HCT116 (cell line): ENCODE measurements at regions not wholly inside any gene's neighbourhood (a gene's known extent, or its start where the extent isn't known, plus 50 kb on each side); places are given as distances from the start of the nearest gene placed in this dataset.

Experiments used
- ATAC-seq: fragments of 200-7000 bp; cut with Tn5 transposase; 2 replicates; pipeline ENCODE4 v1.9.1; 2020; ENCODE audit warnings: mild to moderate bottlenecking, moderate library complexity
- BruUV-seq: library from RNA; stranded (reverse); fragments of 400-500 nt; replicated peaks from 2 replicates; lab custom pipeline; 2021; lab: Mats Ljungman, UMichigan
- CTCF ChIA-PET: fragments of 300-600 bp; sonication (Branson Sonifier 250); formaldehyde crosslinking; loops from one replicate; lab custom pipeline; 2021; ENCODE audit warnings: antibody characterized with exemption; lab: Charles Lee
- POLR2A ChIA-PET: fragments of 300-600, 350-600 bp; sonication (Branson Sonifier 250); formaldehyde crosslinking; loops from one replicate; lab custom pipeline; 2021; ENCODE audit warnings: antibody characterized with exemption; lab: Charles Lee
- RAD21 ChIA-PET, 2 experiments: fragments of 300-600 bp; sonication (Branson Sonifier 250); formaldehyde crosslinking; loops; one replicate each; lab custom pipeline; 2023; ENCODE audit warnings: low total read pairs in 2 of 2; ENCODE audit not compliant: uncharacterized antibody in 2 of 2, unreplicated experiment in 2 of 2, low non-redundant PET in 1 of 2; lab: Charles Lee
- DNase-seq: peaks from one replicate; pipeline ENCODE4 v3.0.0-alpha.2; 2010; ENCODE audit warnings: low read depth, low spot score
- H2AFZ ChIP-seq: fragments of 200-600 bp; shearing (Covaris generic), sonication (generic); 2 replicates; pipeline ENCODE4 v1.6.1; 2017; ENCODE audit warnings: low read depth, mixed run types, mixed read lengths, antibody characterized with exemption, low read length; ENCODE audit not compliant: poor library complexity, severe bottlenecking
- H3K27ac ChIP-seq: 2 replicates; pipeline ENCODE4 v1.5.1; 2012; ENCODE audit warnings: low read depth, low read length
- H3K27me3 ChIP-seq: fragments of 200-600 bp; sonication (generic); 2 replicates; pipeline ENCODE4 v1.6.1; 2016; ENCODE audit warnings: mixed run types, low read length, mixed read lengths; ENCODE audit not compliant: insufficient read depth
- H3K36me3 ChIP-seq, 2 experiments: fragments of 200-500 bp in 1 of 2; fragments of 200-600 bp in 1 of 2; sonication (Bioruptor generic) in 1 of 2; sonication (generic) in 1 of 2; 2 replicates each; pipeline versions ENCODE4 v1.5.1 to v1.6.1; 2014 to 2016; ENCODE audit warnings: low read length in 2 of 2, inconsistent platforms in 1 of 2, mixed read lengths in 1 of 2, mixed run types in 1 of 2; ENCODE audit not compliant: insufficient read depth in 2 of 2, control insufficient read depth in 1 of 2
- H3K4me1 ChIP-seq, 2 experiments: fragments of 200-600 bp in 1 of 2; sonication (generic) in 1 of 2; 2 replicates each; pipeline versions ENCODE4 v1.5.1 to v1.6.1; 2012 to 2017; ENCODE audit warnings: low read length in 2 of 2, inconsistent platforms in 1 of 2, mild to moderate bottlenecking in 1 of 2, mixed read lengths in 1 of 2, mixed run types in 1 of 2, moderate library complexity in 1 of 2; ENCODE audit not compliant: insufficient read depth in 2 of 2, control insufficient read depth in 1 of 2
- H3K4me2 ChIP-seq: fragments of 200-600 bp; sonication (generic); 2 replicates; pipeline ENCODE4 v1.6.1; 2017; ENCODE audit warnings: mixed run types, low read length, mixed read lengths
- H3K4me3 ChIP-seq, 2 experiments: fragments of 200-600 bp in 1 of 2; sonication (generic) in 1 of 2; replicated peaks in 1 of 2; 2 replicates each; pipeline ENCODE4 v1.5.1; 2011 to 2016; ENCODE audit warnings: low read length in 2 of 2, control low read depth in 1 of 2, low read depth in 1 of 2, mild to moderate bottlenecking in 1 of 2, mixed read lengths in 1 of 2, mixed run types in 1 of 2
- H3K79me2 ChIP-seq: fragments of 200-600 bp; sonication (generic); 2 replicates; pipeline ENCODE4 v1.6.1; 2017; ENCODE audit warnings: mild to moderate bottlenecking, mixed run types, low read length, moderate library complexity, mixed read lengths; ENCODE audit not compliant: insufficient read depth
- H3K9ac ChIP-seq: fragments of 200-600 bp; sonication (generic); 2 replicates; pipeline ENCODE4 v1.6.1; 2016; ENCODE audit warnings: low read length, mixed read lengths
- H3K9me2 ChIP-seq: fragments of 200-600 bp; sonication (generic), shearing (Covaris generic); 2 replicates; pipeline ENCODE4 v1.6.1; 2017; ENCODE audit warnings: mixed run types, mild to moderate bottlenecking, moderate library complexity; ENCODE audit not compliant: insufficient read depth
- H3K9me3 ChIP-seq, 2 experiments: fragments of 200-500 bp in 1 of 2; fragments of 200-600 bp in 1 of 2; sonication (Bioruptor generic) in 1 of 2; sonication (generic) in 1 of 2; 2 replicates each; pipeline ENCODE4 v1.6.1; 2014 to 2017; ENCODE audit warnings: low read length in 2 of 2, mixed read lengths in 2 of 2, inconsistent platforms in 1 of 2, low read depth in 1 of 2, mild to moderate bottlenecking in 1 of 2, mixed run types in 1 of 2, moderate library complexity in 1 of 2; ENCODE audit not compliant: control insufficient read depth in 1 of 2, insufficient read depth in 1 of 2
- H4K20me1 ChIP-seq: fragments of 200-600 bp; sonication (generic), shearing (Covaris generic); 2 replicates; pipeline ENCODE4 v1.6.1; 2017; ENCODE audit warnings: mixed run types, mild to moderate bottlenecking, moderate library complexity; ENCODE audit not compliant: insufficient read depth
- CBX3 ChIP-seq: IDR thresholded peaks from 2 replicates; pipeline ENCODE4 v1.6.1; 2012; ENCODE audit warnings: low read depth
- CEBPB ChIP-seq: IDR thresholded peaks from 2 replicates; pipeline ENCODE4 v1.6.1; 2012; ENCODE audit warnings: low read depth
- ELF1 ChIP-seq: IDR thresholded peaks from 2 replicates; pipeline ENCODE4 v1.6.1; 2012; ENCODE audit warnings: low read depth, borderline replicate concordance
- EZH2phosphoT487 ChIP-seq: fragments of 200-600 bp; IDR thresholded peaks from 2 replicates; pipeline ENCODE4 v1.6.1; 2018; ENCODE audit warnings: antibody characterized with exemption, borderline replicate concordance
- FOSL1 ChIP-seq: IDR thresholded peaks from 2 replicates; pipeline ENCODE4 v1.6.1; 2012; ENCODE audit warnings: low read depth
- JUND ChIP-seq: IDR thresholded peaks from 2 replicates; pipeline ENCODE4 v1.6.1; 2012
- MAX ChIP-seq: IDR thresholded peaks from 2 replicates; pipeline ENCODE4 v1.6.1; 2012
- POLR2AphosphoS5 ChIP-seq: IDR thresholded peaks from 2 replicates; pipeline ENCODE4 v1.6.1; 2011; ENCODE audit warnings: mild to moderate bottlenecking, low read depth, low read length, moderate library complexity
- RAD21 ChIP-seq: IDR thresholded peaks from 2 replicates; pipeline ENCODE4 v1.6.1; 2012; ENCODE audit warnings: low read depth, mild to moderate bottlenecking
- SRF ChIP-seq: IDR thresholded peaks from 2 replicates; pipeline ENCODE4 v1.6.1; 2012; ENCODE audit warnings: low read depth
- YY1 ChIP-seq: IDR thresholded peaks from 2 replicates; pipeline ENCODE4 v1.6.1; 2011; ENCODE audit warnings: low read length, low read depth, moderate library complexity, mild to moderate bottlenecking; ENCODE audit not compliant: insufficient replicate concordance; ENCODE audit errors: extremely low read depth
- ZFX ChIP-seq: fragments of 450-650 bp; IDR thresholded peaks from 2 replicates; pipeline ENCODE4 v1.6.1; 2017
- ZNF274 ChIP-seq: fragments of 200-500 bp; sonication (Bioruptor generic); IDR thresholded peaks from 2 replicates; pipeline ENCODE4 v1.6.1; 2014; ENCODE audit warnings: mild to moderate bottlenecking, low read depth, low read length, inconsistent platforms
- intact Hi-C: fragments of 100-400 bp; cut with micrococcal nuclease; formaldehyde crosslinking; loops from 2 replicates; pipeline ENCODE4 v1.10.0; 2022
- TF ChIP-seq, protein P1 (sequence below): IDR thresholded peaks from 2 replicates; pipeline ENCODE4 v1.6.1; 2012
- TF ChIP-seq, protein P2 (sequence below), 3 experiments: fragments of 200-600 bp in 1 of 3; sonication (generic) in 1 of 3; IDR thresholded peaks in 2 of 3; conservative IDR thresholded peaks in 1 of 3; 2 replicates each; pipeline ENCODE4 v1.5.1; 2012 to 2017; ENCODE audit warnings: low read depth in 2 of 3, low read length in 2 of 3, antibody characterized with exemption in 1 of 3, borderline replicate concordance in 1 of 3, control low read depth in 1 of 3, mild to moderate bottlenecking in 1 of 3, mixed read lengths in 1 of 3, mixed run types in 1 of 3, moderate library complexity in 1 of 3; ENCODE audit not compliant: insufficient read depth in 1 of 3

GRCh38 chr10:20620981-20621380, 276.1 kb downstream of the NEBL start:
- TF ChIP-seq ZNF274 (no peak), YY1 (no peak), JUND (no peak), SRF (no peak), EZH2phosphoT487 (no peak), POLR2AphosphoS5 (no peak), FOSL1 (no peak), ZFX (no peak), CEBPB (no peak), CBX3 (no peak), ELF1 (no peak), RAD21 (no peak), MAX (no peak)
- TF ChIP-seq, protein P1, sequence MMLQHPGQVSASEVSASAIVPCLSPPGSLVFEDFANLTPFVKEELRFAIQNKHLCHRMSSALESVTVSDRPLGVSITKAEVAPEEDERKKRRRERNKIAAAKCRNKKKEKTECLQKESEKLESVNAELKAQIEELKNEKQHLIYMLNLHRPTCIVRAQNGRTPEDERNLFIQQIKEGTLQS, result no peak
- TF ChIP-seq, protein P2, sequence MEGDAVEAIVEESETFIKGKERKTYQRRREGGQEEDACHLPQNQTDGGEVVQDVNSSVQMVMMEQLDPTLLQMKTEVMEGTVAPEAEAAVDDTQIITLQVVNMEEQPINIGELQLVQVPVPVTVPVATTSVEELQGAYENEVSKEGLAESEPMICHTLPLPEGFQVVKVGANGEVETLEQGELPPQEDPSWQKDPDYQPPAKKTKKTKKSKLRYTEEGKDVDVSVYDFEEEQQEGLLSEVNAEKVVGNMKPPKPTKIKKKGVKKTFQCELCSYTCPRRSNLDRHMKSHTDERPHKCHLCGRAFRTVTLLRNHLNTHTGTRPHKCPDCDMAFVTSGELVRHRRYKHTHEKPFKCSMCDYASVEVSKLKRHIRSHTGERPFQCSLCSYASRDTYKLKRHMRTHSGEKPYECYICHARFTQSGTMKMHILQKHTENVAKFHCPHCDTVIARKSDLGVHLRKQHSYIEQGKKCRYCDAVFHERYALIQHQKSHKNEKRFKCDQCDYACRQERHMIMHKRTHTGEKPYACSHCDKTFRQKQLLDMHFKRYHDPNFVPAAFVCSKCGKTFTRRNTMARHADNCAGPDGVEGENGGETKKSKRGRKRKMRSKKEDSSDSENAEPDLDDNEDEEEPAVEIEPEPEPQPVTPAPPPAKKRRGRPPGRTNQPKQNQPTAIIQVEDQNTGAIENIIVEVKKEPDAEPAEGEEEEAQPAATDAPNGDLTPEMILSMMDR (IDR thresholded peaks at IDR 0.05 in 2 of 3, conservative IDR thresholded peaks at IDR 0.05 in 1 of 3; ENCODE audit: borderline replicate concordance in 1 of 3, insufficient read depth in 1 of 3, low read depth in 2 of 3, low read length in 2 of 3), result no peak
- ChIA-PET RAD21 (no interaction called here), CTCF (no interaction called here), POLR2A (no interaction called here)
- H3K79me2 ChIP-seq, result no peaks in the 10 kb centered on the region
- H3K4me2 ChIP-seq, result no peak overlapping the region
- DNase-seq (no peak), ATAC-seq (no peak)
- H3K4me3 ChIP-seq, result no peak overlapping the region
- no peaks in the 10 kb centered on the region; a peak in 1 of 4 replicates for H3K9me3 ChIP-seq
- H3K9me2 ChIP-seq, result no peaks in the 10 kb centered on the region
- BruUV-seq, result no TSS peak
- H3K27me3 ChIP-seq, result no peaks in the 10 kb centered on the region
- H3K4me1 ChIP-seq, result no peaks in the 10 kb centered on the region
- H3K36me3 ChIP-seq, result no peaks in the 10 kb centered on the region
- intact Hi-C loops, result no loop called here
- no peak overlapping the region for H2AFZ ChIP-seq
- H3K27ac ChIP-seq, result no peak overlapping the region
- no peaks in the 10 kb centered on the region for H4K20me1 ChIP-seq
- no peak overlapping the region for H3K9ac ChIP-seq
